HG03097 (cell line): ENCODE measurements at regions not wholly inside any gene's neighbourhood (a gene's known extent, or its start where the extent isn't known, plus 50 kb on each side); places are given as distances from the start of the nearest gene placed in this dataset.
"Not testable (repeated sequence)": the region's sequence is repeated elsewhere in the genome, so short reads cannot be mapped to it uniquely, and the experiment has no call there.

Source experiments
- ATAC-seq: cut with Tn5 transposase; IDR thresholded peaks from one replicate; pipeline ENCODE4 v1.9.1; 2021; ENCODE audit not compliant: unreplicated experiment, low FRiP score

GRCh38 chr1:94676686-94677085 is 135.1 kb upstream of the F3 start:
- no peak for ATAC-seq

DNA sequence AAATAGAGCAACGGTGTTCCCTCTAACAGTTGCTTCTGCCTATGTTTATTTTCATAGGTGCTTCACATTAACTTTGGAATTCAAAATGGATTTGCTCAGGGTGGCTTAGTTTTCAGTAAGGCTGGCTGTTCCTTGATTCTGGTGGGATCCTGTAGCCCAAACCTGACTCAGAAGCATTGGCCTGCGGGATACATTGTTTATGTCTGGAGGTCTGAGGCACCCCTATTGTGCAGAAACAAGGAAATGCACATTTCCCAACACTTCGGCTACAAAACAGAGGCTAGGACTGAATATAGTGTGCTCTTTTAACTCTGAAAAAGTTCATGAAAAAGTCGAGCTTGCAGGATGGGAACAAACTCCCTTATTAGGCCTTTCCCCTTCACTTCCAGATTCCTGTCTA is 133.8 kb upstream of the F3 start:
- ATAC-seq = no peak

- ATAC-seq = no peak
Measured at GRCh38 chr1:94674876-94675275, 133.3 kb upstream of the F3 start.

DNA sequence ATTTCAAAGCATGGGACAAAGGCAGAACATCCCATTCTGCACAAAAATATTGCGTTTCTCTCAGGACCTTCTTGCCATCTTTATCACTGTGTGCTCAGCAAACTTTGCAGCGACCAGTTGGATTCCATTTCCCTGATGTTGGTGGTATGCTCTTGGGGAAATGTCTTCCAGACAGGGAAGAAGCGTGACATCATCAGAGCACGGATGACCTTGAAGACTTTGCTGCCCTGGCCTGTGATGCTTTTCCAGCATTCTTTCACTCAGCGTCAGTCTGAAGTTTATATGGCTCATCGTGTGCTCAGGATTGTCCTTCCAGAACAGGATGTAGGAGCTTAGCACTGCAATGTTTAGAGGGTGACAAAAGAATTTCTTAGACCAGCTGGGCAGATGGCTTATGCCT is 131.4 kb upstream of the F3 start:
- no peak for ATAC-seq

DNA sequence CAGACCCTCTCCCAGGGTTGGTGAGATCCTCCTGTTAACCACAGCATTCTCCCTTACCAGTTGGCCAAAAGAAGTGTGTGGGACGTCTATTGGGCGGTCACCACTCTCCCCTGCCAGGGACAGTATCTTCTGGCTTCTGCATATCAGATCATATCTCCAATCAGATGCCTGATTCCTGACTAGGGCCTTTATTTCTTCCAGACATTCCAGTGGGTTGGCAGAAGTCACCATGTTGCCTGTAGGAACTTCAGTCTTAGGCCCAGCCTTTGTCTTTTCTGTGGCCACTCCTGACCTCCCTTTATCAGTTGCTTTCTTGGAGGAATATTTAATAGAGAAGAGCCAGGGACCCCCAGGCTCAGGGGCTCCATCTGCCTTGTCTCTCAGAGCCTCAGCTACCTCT is 130.4 kb upstream of the F3 start:
- no peak for ATAC-seq

DNA sequence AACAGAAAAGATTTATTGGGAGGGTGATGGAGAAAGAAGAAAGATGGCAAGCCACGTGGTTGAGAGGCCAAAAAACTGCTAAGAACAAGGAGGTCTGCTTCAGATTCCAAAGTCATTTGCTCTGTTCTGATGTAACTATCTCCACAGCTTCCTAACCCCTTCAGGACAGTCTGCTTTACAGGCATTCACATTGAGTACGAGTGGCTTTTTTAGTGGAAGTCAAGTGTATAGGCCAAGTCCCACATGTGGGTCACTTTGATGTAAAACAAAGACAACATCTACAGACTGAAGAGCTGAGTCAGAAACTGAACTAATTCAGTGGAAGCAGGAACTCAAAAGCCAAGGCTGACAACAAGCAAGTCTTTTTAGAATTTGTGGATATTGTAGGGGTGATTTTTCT is 128.7 kb upstream of the F3 start:
- no peak for ATAC-seq

DNA sequence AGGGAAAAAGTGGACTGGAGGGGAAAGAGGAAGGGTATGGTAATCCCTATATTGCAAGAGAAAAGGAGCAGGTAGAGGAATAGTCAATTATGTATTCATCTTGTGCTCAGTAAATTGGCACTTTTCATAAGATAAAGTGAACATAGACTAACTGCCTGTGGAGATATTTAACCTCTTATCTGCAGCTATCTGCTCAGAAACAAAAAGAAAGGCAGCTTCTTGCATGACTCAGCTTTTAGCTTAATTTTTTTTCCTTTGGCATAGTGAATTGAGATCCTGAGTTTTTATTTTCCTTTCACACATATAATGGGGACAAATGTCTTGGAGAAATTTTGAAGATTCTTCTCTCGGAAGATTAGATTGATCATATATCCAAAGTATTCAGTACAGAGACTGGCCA is 127.6 kb upstream of the F3 start:
- no peak for ATAC-seq

GRCh38 chr1:94668528-94668927 is 127.0 kb upstream of the F3 start:
- no peak for ATAC-seq

DNA sequence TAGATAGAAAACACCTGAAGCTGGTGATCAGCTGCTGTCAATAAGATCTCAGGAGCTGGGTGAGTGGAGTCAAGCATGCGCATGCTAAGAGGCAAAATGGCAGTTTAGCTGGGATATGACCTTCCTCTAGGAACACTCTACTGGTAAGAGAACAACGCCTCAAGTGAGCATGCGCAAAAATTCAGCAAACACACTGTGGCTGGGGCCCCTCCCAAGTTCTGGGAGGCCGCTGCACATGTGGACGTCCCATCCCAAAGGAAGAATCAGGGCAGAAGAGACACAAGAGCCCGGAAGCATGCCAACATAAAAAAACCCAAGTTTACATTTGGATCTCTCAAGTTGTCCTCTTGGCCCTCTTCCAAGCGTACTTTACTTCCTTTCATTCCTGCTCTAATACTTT is 126.3 kb upstream of the F3 start:
- ATAC-seq = no peak

DNA sequence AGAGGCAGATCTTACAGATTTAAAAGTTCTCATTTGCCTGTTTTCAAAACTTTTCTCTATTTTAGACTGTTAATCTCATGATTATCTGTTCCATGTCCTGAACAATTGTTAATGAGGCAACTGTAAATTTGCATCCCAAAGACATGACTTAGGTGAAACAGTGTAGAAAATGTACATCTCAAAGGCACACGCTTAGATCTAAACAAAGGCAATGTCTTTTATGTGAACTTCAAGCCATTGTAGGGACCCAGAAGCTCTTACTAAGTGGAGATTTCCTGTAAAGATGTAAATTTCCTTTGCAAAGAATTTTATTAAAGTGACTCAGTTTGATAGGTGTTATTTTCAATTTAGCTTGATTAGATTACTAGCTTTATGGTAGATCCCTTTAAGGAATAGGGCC is 125.2 kb upstream of the F3 start:
- no peak for ATAC-seq

DNA sequence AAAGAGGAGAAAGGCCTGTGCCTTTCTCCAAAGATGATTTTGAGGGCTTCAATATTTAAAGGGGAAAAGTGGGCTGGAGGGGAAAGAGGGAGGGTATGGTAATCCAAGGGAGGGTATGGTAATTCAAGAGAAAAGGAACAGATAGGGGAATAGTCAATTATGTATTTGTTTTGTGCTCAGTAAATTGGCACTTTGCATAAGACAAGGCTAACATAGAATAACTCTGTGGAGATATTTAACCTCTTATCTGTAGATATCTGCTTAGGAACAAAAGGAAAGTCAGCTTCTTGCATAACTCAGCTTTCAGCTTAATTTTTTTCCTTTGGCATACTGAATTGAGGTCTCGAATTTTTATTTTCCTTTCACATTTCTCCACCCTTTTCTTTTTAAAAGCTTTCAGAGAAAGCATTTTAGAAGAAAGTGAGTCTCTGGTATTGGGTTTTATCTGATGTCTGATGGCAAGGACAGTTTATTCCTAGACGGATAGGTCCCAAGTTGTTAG is 119.9 kb upstream of the F3 start:
- ATAC-seq = no peak

GRCh38 chr1:94660994-94661393 is 119.4 kb upstream of the F3 start:
- no peak for ATAC-seq

DNA sequence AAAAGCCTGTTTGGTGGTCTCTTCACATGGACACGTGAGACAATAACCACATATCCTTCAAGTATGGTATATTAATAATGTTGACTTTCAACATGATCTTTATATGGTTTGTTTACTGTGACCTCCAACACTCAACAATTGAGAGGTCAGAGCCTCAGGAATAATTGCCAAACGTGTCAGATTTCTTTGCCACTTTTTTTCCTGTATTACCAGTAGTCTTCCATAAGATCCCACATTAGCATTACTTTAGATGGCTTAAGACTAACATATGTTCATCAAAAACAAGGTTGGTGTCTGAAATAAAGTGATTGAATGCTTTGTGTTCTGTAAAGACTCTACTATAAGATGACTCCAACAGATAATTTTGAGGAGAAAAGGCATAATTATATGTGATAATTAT is 118.7 kb upstream of the F3 start:
- no peak for ATAC-seq

- ATAC-seq = not testable (repeated sequence)
Measured at GRCh38 chr1:94659202-94659601, 117.6 kb upstream of the F3 start.

DNA sequence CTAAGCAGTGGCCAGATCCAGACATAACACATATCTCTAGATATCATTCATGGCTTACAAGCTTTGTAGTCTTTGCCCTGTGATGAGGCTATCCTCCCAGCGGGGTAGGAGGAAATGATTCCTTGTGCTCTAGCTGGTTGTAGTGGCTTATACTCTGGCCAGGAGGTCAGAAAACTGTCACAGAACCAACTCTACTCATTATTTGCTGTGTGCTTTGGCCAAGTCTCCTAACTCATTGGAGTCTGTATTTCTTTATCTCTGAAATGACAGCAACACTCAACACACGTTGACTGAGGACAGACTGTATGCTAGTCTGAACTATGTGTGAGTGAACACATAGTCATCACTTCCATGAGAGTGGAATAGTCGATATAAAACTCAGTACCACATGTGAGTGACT is 116.7 kb upstream of the F3 start:
- no peak for ATAC-seq

GRCh38 chr1:94657776-94658175 is 116.2 kb upstream of the F3 start:
- not testable (repeated sequence) for ATAC-seq

- ATAC-seq = no peak
Measured at GRCh38 chr1:94656967-94657366, 115.4 kb upstream of the F3 start.

GRCh38 chr1:94654919-94655318 is 113.4 kb upstream of the F3 start:
- no peak for ATAC-seq

DNA sequence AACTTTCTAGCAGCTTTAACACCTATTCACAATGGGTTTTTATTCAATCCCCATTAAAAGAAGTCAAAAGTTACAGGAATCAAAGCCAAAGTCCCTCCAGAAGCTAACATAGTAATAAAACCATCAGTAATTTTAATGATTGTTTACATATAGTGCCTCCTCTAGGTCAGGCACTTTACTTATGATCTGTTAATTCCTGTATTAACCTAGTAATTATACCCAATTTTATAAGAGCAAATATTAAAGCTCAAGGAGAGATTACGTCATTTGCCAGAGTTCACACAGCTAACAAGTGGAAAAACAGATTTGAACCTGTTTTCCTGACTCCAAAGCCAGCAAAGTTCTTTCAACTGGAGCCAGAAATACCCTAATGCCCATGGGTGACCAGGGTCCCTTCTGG is 112.9 kb upstream of the F3 start:
- no peak for ATAC-seq

DNA sequence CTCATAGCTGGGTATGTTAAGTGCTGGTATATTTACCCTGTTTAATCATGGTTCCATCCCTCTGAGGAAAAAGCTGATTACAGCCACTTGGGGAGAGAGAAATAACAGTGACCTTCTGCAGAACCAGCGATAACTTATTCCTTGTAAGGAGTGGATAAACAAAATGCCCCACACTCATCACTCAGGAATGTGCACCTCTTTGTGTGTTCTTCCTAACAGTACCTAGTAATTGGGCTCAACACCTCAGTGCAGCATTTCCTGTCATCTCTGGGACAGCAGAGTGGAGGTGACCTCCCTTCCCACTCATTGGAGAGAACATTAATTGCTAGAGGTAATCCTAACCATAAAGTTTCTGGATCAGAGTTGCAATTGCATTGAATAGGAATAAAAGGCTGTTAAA is 112.5 kb upstream of the F3 start:
- ATAC-seq = no peak

DNA sequence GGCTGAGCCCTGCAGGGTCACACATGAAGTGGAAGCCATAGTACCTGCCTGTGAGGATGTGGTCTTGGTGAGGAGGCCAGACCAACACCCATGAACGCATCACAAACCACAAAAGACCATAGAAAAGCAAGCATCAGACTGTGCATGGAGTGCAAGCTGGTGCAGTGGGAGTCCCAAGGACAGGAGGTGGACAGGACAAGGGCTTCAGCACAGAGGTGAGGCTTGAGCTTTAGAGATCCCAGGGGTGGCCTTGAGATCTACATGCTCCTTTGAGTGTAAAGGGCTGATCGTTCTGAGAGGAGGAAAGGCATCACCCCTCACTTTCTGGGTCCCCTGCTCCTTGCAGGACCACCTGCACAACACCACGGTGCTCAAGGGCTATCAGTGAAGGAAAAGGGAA is 111.9 kb upstream of the F3 start:
- ATAC-seq = no peak

DNA sequence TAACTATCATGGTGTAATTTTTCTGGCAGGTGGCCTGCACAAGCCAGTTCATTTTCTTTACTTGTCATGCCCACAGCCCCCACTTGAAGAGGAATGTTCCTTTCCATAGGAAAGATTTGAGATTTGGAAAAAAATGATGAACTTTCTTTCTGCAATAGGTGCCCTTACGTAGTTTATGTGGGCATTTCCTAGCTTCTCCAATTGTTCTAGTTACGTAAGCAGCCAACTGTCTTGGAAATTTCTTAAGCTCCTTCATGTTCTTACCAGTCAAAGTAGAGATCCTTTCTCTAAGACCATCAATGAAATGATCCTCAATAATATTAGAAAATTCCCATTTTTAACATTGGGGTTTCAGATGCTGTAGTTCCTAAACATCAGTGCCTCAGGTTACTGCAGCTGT is 109.5 kb upstream of the F3 start:
- ATAC-seq = no peak

GRCh38 chr1:94650301-94650700 is 108.7 kb upstream of the F3 start:
- no peak for ATAC-seq
